Upper lobe of left lung (tissue), 6 donors: ENCODE measurements at regions not wholly inside any gene's neighbourhood (a gene's known extent, or its start where the extent isn't known, plus 50 kb on each side); places are given as distances from the start of the nearest gene placed in this dataset.

ENCODE experiments used
- ATAC-seq, 2 donors: fragments of 200-7000 bp; cut with Tn5 transposase; one replicate each; pipeline ENCODE4 v1.9.1; 2022; ENCODE audit warnings: mild to moderate bottlenecking in 2 of 2, moderate library complexity in 2 of 2; ENCODE audit not compliant: low FRiP score in 2 of 2
- DNase-seq, 2 donors: peaks; one replicate each; pipeline ENCODE4 v3.0.0-alpha.2; 2019 to 2020
- H3K27ac ChIP-seq, 4 donors: fragments of 200-600 bp; sonication (generic); one replicate each; pipeline ENCODE4 v1.5.1; 2016 to 2019
- H3K27me3 ChIP-seq, 4 donors: fragments of 200-600 bp; sonication (generic); one replicate each; pipeline ENCODE4 v1.5.1; 2017 to 2019
- H3K36me3 ChIP-seq, 4 donors: fragments of 200-600 bp; sonication (generic); one replicate each; pipeline ENCODE4 v1.5.1; 2016 to 2019
- H3K4me1 ChIP-seq, 4 donors: fragments of 200-600 bp; sonication (generic); one replicate each; pipeline ENCODE4 v1.5.1; 2018 to 2019
- H3K4me3 ChIP-seq, 4 donors: fragments of 200-600 bp; sonication (generic); one replicate each; pipeline ENCODE4 v1.5.1; 2017 to 2019; ENCODE audit warnings: mild to moderate bottlenecking in 2 of 4, moderate library complexity in 1 of 4
- H3K9me3 ChIP-seq, 4 donors: fragments of 200-600 bp; sonication (generic); one replicate each; pipeline ENCODE4 v1.5.1; 2018 to 2019
- EP300 ChIP-seq, 4 donors: sonication (generic); formaldehyde crosslinking; IDR thresholded peaks; one replicate each; pipeline ENCODE4 v1.5.1; 2017; ENCODE audit warnings: antibody characterized with exemption in 4 of 4, control low read depth in 2 of 4
- POLR2A ChIP-seq, 4 donors: fragments of 450-650 bp; IDR thresholded peaks; one replicate each; pipeline ENCODE4 v1.5.1; 2016 to 2017; ENCODE audit warnings: antibody characterized with exemption in 4 of 4, mild to moderate bottlenecking in 2 of 4
- POLR2AphosphoS5 ChIP-seq, 2 donors: sonication (generic); formaldehyde crosslinking; IDR thresholded peaks; one replicate each; pipeline ENCODE4 v1.5.1; 2017; ENCODE audit warnings: antibody characterized with exemption in 2 of 2
- WGBS, 2 donors: methylation state at CpG; one replicate each; pipeline ENCODE4 v1.1.5; 2017 to 2018; 5-methylcytosine and 5-hydroxymethylcytosine counted together
- TF ChIP-seq, protein P1 (sequence below), 6 experiments: fragments of 450-650 bp in 4 of 6; fragments of 200-600 bp in 2 of 6; sonication (generic) in 2 of 6; IDR thresholded peaks; one replicate each; pipeline ENCODE4 v1.5.1; 2016 to 2019; ENCODE audit warnings: antibody characterized with exemption in 6 of 6
- donor health status: DM: no; HTN: no; CAD: no; lungs with moderate emphysema.
- donor health status: DM: no; HTN: yes; CAD: no; lungs with severe emphysema.

DNA sequence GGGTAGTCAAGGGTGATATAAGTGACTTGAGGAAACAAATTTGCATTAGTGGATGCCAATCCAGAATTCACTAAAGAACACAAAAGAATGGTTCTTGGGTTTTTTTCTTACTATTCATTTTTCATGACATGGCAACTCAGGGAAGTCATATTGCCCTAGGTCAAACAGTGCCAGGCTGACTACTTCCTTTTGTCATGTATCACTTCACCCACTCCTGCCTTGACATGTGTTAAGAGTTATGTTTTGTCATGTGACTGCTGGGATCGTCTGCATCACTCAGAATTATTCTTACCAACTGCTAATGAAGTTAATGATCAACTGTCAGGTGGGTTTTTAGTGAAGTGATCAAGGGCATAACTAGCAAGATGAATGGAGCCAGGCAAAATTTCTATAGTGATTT, 74.2 kb downstream of the PRORP start:
- DNase-seq (no peak), ATAC-seq (no peak)
- peak overlapping the region in 2 of 4 donors; percentile 35 to 44 for H3K27ac ChIP-seq
- 5 to 10% methylated on average over 1 of the region's 1 CpG for whole genome bisulfite sequencing, 2 donors
- no peaks in the 10 kb centered on the region for H3K27me3 ChIP-seq
- TF ChIP-seq POLR2AphosphoS5 (IDR thresholded peaks at IDR 0.05) (no peak), POLR2A (IDR thresholded peaks at IDR 0.05) (no peak), EP300 (IDR thresholded peaks at IDR 0.05) (no peak)
- TF ChIP-seq, protein P1, sequence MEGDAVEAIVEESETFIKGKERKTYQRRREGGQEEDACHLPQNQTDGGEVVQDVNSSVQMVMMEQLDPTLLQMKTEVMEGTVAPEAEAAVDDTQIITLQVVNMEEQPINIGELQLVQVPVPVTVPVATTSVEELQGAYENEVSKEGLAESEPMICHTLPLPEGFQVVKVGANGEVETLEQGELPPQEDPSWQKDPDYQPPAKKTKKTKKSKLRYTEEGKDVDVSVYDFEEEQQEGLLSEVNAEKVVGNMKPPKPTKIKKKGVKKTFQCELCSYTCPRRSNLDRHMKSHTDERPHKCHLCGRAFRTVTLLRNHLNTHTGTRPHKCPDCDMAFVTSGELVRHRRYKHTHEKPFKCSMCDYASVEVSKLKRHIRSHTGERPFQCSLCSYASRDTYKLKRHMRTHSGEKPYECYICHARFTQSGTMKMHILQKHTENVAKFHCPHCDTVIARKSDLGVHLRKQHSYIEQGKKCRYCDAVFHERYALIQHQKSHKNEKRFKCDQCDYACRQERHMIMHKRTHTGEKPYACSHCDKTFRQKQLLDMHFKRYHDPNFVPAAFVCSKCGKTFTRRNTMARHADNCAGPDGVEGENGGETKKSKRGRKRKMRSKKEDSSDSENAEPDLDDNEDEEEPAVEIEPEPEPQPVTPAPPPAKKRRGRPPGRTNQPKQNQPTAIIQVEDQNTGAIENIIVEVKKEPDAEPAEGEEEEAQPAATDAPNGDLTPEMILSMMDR (IDR thresholded peaks at IDR 0.05): no peak
- H3K9me3 ChIP-seq: no peaks in the 10 kb centered on the region
- no peak overlapping the region for H3K4me3 ChIP-seq
- peaks cover 0 to under 1% (median 0%) of the 10 kb centered on the region in 4 donors for H3K36me3 ChIP-seq
- H3K4me1 ChIP-seq: peaks cover 0 to 20% (median 10%) of the 10 kb centered on the region in 4 donors

- peak in 1 of 2 donors; percentile 53 for ATAC-seq
- Histone ChIP-seq H3K9me3 (no peaks in the 10 kb centered on the region), H3K27ac (peak overlapping the region in 2 of 4 donors; percentile 35 to 44), H3K4me1 (peaks cover 0 to 20% (median 10%) of the 10 kb centered on the region in 4 donors), H3K36me3 (no peaks in the 10 kb centered on the region), H3K4me3 (no peak overlapping the region), H3K27me3 (no peaks in the 10 kb centered on the region)
- peak in 1 of 4 donors; percentile 63 for TF ChIP-seq EP300 (IDR thresholded peaks at IDR 0.05)
- TF ChIP-seq POLR2A (IDR thresholded peaks at IDR 0.05): no peak
- DNase-seq: no peak
- WGBS, 2 donors: 13 to 20% methylated on average over 1 of the region's 1 CpG
Measured at GRCh38 chr14:35197015-35197414, 74.7 kb downstream of the PRORP start.

GRCh38 chr14:35201066-35201465, 78.7 kb downstream of the PRORP start:
- ATAC-seq (peak in 1 of 2 donors; percentile 30), DNase-seq (no peak)
- 58 to 69% methylated on average over 3 of the region's 3 CpGs for WGBS, 2 donors
- Histone ChIP-seq H3K36me3 (no peaks in the 10 kb centered on the region), H3K27ac (no peak overlapping the region), H3K4me3 (no peak overlapping the region), H3K9me3 (no peaks in the 10 kb centered on the region), H3K4me1 (peaks cover 10 to 24% (median 12%) of the 10 kb centered on the region in 4 donors), H3K27me3 (no peaks in the 10 kb centered on the region)
- TF ChIP-seq, protein P1 (IDR thresholded peaks at IDR 0.05): no peak
- TF ChIP-seq POLR2AphosphoS5 (IDR thresholded peaks at IDR 0.05): no peak
- TF ChIP-seq POLR2A (IDR thresholded peaks at IDR 0.05): no peak
- TF ChIP-seq EP300 (IDR thresholded peaks at IDR 0.05): no peak

DNA sequence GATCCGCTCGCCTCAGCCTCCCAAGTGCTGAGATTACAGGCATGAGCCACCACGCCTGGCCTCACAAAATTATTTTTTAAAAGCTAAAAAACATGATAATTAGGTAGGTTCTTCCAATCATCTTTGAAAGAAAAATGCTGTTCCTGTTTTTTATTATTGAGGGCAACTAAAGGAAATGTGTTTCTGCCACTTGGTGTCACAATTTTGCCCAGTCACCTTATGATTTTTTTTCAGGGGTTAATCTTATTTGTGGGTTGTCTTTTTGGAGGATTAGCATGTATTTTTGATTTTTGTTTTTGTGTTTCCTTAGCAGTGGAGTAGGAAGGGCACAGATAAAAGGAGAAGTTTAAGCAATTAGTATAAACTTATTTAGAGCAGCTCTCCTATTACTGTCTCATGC, 79.8 kb downstream of the PRORP start:
- no peaks in the 10 kb centered on the region for H3K27me3 ChIP-seq
- no peak for DNase-seq
- H3K4me1 ChIP-seq: peaks cover 4 to 16% (median 7%) of the 10 kb centered on the region in 4 donors
- no peak overlapping the region for H3K4me3 ChIP-seq
- H3K27ac ChIP-seq: peak overlapping the region in 2 of 4 donors; percentile 20 to 73
- 89 to 100% methylated on average over 3 of the region's 3 CpGs for WGBS, 2 donors
- H3K9me3 ChIP-seq: no peaks in the 10 kb centered on the region
- no peaks in the 10 kb centered on the region for H3K36me3 ChIP-seq
- TF ChIP-seq POLR2A (IDR thresholded peaks at IDR 0.05): no peak
- TF ChIP-seq POLR2AphosphoS5 (IDR thresholded peaks at IDR 0.05): no peak
- TF ChIP-seq, protein P1 (IDR thresholded peaks at IDR 0.05): no peak
- no peak for TF ChIP-seq EP300 (IDR thresholded peaks at IDR 0.05)
- no peak for ATAC-seq

DNA sequence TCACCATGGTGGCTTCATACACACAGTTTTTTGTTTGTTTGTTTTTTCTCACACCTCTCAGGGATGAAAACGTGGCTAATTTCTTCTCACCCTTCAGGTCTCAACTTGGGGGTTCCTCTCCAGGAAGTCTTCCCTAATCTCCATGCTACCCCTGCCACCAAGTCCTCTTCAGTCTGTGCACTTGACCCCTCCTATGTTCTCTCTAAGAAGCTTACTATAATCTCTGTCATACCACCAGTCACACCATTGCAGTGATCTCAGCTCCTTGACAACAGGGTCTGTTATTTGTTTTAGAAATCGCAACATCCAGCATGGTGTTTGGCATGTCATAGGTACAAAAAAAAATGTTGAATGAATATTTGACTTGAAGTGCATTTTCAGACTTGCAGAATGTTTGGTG, 83.4 kb downstream of the PRORP start:
- ATAC-seq: no peak

DNA sequence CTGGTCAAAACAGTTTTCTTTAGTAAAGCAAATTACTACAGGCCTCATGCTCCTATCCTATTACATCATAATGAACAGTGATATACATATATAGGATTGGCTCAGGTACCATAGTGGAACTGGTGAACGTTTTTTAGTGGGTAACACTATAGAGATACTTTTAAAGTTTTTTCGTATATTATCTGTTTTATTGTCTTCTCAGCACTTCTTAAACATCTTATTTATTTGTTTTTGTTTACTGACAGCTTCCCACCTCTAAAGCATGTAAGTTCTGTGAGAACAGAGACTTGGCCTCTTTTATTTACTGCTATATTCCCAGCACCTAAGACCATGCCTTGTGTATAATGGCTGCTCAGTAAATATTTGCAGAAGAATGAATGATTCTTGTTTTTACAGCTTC, 81.1 kb upstream of the PSMA6 start:
- TF ChIP-seq, protein P1 (IDR thresholded peaks at IDR 0.05): no peak
- TF ChIP-seq POLR2A (IDR thresholded peaks at IDR 0.05) (no peak), POLR2AphosphoS5 (IDR thresholded peaks at IDR 0.05) (no peak), EP300 (IDR thresholded peaks at IDR 0.05) (no peak)
- Histone ChIP-seq H3K9me3 (no peaks in the 10 kb centered on the region), H3K27me3 (no peaks in the 10 kb centered on the region), H3K27ac (no peak overlapping the region), H3K36me3 (no peaks in the 10 kb centered on the region), H3K4me1 (peaks cover 7 to 23% (median 14%) of the 10 kb centered on the region in 4 donors), H3K4me3 (no peak overlapping the region)
- 95 to 98% methylated on average over 2 of the region's 2 CpGs for WGBS, 2 donors
- ATAC-seq: no peak
- no peak for DNase-seq

More for the DNA sequence above, 83.4 kb downstream of the PRORP start:
- H3K36me3 ChIP-seq: no peaks in the 10 kb centered on the region
- H3K9me3 ChIP-seq: no peaks in the 10 kb centered on the region
- 64 to 68% methylated on average over 2 of the region's 2 CpGs for WGBS, 2 donors
- H3K27me3 ChIP-seq: no peaks in the 10 kb centered on the region
- DNase-seq: no peak
- H3K4me1 ChIP-seq: peaks cover 3 to 10% (median 5%) of the 10 kb centered on the region in 4 donors
- H3K27ac ChIP-seq: peak overlapping the region in 3 of 4 donors; percentile 5 to 72 (median 12)
- TF ChIP-seq EP300 (IDR thresholded peaks at IDR 0.05): peak in 1 of 4 donors; percentile 38
- TF ChIP-seq POLR2A (IDR thresholded peaks at IDR 0.05): no peak
- H3K4me3 ChIP-seq: no peak overlapping the region
